NCI-H2196 (cell line): ENCODE measurements at regions not wholly inside any gene's neighbourhood (a gene's known extent, or its start where the extent isn't known, plus 50 kb on each side); places are given as distances from the start of the nearest gene placed in this dataset.
"Not testable (repeated sequence)": the region's sequence is repeated elsewhere in the genome, so short reads cannot be mapped to it uniquely, and the experiment has no call there.

Experiments used
- DNase-seq: peaks from one replicate; lab custom pipeline; 2025; ENCODE audit not compliant: unreplicated experiment; lab: John Stamatoyannopoulos, UW

DNA sequence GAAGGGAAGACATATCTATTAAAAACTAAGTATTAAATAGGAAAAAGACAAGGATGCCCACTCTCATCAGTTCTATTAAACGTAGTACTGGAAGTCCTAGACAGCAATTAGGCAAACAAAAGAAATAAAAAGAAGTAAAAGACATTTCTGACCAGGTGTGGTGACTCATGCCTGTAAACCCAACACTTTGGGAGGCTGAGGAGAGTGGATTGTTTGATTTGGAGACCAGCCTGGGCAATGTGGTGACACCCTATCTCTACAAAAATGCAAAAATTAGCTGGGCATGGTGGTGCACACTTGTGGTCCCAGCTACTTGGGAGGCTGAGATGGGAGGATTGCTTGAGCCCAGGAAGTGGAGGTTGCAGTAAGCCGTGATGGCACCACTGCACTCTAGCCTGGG is 1071.8 kb downstream of the FAT4 start:
- no peak for DNase-seq

DNA sequence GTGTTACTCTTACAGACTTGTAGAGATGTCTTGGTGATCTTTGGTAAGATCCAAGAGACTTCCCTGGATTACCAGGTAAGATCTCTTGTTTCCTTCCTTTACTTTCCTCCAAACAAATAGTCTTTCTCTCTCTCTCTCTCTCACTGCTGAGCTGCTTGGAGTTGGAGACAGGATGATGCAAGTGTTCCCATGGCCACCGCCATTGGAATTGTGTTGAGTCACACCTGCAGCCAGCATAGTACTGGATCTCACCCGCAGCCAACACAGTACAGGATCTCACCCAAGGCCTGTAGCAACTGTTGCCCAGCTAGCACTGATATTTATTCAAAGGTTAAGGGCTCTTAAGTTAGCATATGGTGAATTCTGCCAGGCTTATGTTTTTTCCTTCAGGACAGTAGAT is 1080.9 kb downstream of the FAT4 start:
- DNase-seq, result no peak

DNA sequence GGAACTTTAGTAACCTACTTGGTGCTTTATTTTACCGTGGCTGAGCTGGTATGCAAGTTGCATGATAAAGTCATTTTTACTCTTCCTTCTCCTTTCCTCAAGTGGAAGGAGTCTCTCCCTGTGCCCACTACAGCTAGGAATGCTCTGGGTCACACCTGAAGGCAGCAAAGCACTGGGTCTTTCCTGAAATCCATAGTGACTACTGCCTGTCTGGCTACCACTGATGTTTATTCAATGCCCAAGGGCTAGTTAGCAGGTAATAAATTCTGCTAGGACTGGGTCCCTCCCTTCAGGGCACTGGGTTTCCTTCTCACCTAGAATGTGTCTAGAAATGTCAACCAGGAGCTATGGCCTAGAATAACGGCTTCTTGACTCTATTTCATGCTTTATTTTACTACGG is 1081.4 kb downstream of the FAT4 start:
- DNase-seq, result no peak

GRCh38 chr4:126396703-126397102 is 1081.9 kb downstream of the FAT4 start:
- no peak for DNase-seq

DNA sequence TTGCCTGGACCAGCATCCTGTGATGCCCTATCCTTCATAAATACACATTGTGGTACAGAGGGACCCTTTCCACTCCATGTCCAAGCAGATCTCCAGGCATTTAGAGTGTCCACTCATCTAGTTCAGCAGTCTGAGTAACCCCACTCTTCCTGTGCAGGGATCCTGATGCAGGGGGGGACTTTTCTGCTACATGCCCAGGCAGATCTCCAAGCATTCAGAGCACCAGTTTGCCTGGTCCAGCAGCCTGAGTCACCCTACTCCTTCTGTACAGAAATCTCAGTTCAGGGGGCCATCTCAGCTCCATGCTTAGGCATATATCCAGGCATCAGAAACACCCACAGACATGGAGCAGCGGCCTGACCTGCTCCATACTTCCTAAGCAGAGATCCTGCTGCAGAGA is 1089.8 kb downstream of the FAT4 start:
- no peak for DNase-seq

DNA sequence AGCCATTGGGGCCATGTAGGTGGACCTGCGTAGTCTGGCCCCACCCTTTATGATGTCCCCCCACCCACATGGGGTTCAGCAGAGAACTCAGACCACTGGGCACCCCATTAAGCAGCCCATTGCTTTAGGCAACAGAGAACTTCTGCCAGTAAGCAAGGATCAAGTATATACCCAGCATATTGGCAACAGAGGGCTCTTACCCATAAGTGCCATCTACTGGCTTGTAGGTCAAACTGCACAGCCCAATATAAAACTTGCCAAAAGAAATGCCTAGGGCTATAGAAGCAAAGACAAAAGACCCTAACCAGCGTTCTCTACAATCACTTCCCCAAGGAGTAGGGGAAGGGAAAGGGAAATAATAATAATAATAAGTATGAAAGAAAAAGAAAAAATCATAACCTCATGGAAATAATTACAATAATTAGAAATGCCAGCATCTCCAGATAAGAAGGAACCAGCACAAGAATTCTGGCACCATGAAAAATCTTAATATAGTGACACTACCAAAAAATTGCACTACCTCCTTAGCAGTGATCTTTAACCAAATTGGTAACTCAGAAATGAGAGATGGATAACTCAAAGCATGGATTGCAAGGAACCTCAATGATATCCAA is 1090.7 kb downstream of the FAT4 start:
- no peak for DNase-seq

DNA sequence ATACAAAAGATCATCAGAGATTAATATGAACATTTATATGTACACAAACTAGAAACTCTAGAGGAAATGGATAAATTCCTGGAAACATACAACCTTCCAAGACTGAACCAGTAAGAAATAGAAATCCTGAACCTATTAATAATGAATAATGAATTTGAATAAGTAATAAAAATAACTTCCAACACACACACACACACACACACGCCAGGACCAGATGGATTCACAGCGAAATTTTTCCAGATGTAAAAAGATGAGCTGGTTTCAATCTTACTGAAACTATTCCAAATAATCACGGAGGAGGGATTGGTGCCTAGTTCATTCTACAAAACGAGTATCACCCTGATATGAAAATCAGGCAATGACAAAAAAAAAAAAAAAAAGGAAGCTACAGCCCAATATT is 1095.0 kb downstream of the FAT4 start:
- DNase-seq, result no peak

- DNase-seq, result no peak
These were observed 1096.3 kb downstream of the FAT4 start for GRCh38 chr4:126411047-126411446.

DNA sequence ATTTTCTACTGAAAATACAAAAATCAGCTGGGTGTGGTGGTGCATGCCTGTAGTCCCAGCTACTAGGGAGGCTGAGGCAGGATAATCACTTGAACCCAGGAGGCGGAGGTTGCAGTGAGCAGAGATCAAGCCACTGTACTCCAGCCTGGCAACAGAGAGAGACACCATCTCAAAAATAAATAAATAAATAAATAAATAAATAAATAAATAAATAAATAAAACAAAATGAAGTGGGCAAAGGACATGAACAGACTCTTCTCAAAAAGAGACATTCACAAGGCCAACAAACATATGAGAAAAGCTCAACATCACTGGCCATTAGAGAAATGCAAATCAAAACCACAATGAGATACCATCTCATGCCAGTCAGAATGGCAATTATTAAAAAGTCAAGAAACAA is 1097.6 kb downstream of the FAT4 start:
- DNase-seq, result not testable (repeated sequence)

- no peak for DNase-seq
These were observed 1100.0 kb downstream of the FAT4 start for GRCh38 chr4:126414741-126415140.

DNA sequence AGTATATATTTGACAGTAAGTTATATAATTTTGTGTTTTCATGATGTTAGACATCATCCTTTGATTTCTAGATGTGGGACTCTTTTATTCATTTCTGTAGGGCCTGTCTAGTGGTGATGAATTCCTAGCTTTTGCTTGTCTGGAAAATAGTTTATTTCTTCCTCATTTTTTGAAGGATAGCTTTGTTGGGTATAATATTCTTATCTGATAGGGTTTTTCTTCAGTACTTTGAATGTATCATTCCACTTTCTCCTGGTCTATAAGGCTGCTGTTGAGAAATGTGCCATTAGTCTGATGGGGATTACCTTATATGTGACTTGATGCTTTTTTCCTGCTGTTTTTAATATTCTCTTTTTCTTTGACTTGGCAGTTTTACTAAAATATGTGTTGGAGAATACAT is 1104.5 kb downstream of the FAT4 start:
- DNase-seq, result no peak

DNA sequence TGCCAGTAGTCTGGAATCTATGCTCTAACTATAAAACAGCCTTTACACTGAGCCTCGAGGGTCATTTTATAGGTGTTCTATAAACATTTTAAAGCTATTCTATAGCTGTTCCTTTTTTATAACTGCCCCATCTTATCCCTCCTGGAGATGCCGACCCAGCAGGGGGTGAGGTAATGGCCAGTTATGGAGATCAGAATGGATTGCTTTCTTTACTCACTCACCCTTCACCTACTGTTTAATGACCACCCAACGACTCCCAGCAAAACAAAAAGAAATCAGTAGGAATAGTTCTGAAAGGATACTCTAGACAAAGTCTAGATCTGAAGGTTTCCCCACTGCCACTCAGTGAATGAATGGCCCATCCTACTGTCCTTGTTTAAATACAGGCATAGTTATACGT is 1113.1 kb downstream of the FAT4 start:
- no peak for DNase-seq

DNA sequence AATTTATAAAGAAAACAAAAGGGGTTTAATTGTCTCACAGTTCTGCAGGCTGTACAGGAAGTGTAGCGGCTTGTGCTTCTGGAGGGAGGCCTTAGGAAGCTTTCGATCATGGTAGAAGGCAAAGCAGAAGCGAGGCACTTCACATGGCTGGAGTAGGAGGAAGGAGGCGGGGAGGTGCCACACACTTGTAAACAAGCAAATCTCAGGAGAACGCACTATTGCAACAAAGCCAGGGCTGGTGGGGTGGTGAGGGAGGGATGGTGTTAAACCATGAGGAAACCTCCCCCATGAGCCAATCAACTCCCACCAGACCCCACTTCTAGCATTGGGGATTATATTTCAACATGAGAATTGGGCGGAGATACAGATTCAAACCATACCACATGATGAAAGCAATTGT is 1116.3 kb downstream of the FAT4 start:
- no peak for DNase-seq

GRCh38 chr4:126435491-126435890 is 1120.7 kb downstream of the FAT4 start:
- no peak for DNase-seq

- DNase-seq, result no peak
These were observed 1125.5 kb downstream of the FAT4 start for GRCh38 chr4:126440297-126440696.

DNA sequence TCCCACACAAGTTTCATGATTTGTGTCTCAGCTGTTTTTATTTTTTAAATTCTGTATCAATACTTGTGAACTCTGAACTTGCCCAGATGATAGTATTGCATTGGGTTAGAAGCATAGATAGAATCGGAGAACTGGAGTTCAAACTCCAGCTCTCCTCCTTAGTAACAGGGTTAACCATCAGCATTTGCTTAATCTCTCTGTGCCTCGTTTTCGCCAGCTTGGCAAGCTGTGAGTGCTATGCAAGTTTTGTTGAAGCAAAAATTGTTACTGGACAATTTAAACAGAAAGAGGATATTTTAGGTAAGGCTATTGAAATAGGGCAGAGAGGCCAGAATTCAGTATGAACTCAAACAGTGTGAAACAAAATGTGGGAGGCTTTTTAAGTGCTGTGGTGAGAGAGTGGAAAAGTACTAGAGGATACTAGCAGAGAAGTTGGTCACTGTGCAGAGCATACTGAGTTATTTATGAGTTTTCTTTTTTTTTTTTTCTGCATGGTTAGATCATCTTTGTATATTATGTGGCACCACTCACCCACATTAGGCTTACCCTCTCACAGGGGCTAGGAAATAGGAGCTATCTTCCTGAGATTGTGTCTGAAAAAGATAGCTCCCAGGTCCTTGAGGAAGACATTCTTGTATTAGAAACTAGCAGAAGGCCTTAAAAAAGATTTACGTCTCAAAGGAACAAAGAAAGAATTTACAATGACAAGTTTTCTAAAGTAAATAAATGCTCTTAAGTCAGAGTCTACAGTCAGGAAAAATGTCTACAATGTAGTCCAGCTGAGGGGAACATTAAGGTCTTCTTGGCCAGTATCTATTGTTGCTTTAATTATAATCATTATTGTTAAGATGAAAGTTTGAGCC is 1126.6 kb downstream of the FAT4 start:
- no peak for DNase-seq

GRCh38 chr4:126445596-126445995 is 1130.8 kb downstream of the FAT4 start:
- DNase-seq, result no peak

GRCh38 chr4:126446917-126447316 is 1132.2 kb downstream of the FAT4 start:
- no peak for DNase-seq

DNA sequence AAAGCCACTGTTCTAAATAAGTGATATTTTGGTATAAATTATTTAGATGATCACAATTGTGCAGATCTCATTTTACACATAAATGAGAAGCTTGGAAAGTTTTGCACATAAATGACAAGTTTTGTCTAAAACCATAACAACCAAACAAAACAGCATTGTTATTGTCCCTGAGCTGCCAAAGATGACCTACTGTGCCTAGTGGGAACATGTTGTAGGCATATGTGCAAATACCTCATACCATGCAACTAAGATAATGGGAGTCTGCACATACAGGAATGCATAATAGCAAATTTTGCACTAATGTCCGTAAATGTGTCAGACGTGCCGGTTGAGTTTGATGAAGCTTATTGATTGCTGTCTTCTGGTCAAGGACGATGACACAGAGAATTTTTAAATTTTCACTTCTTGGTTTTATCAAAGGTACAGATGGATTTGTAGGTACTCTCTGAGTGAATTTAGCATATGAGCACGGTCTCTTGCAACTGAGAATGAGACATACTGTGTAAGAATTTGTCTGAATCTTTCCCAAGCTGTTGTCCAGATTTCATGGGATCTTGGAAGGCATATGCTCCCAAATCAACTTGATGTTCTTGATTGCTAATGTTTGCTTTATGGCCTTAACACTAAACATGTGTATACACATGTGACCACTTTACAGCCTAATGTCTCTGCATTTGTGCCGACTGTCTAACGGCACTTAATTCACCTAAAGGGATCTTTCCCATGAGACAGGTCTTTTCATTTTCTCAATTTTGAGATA is 1133.5 kb downstream of the FAT4 start:
- no peak for DNase-seq

DNA sequence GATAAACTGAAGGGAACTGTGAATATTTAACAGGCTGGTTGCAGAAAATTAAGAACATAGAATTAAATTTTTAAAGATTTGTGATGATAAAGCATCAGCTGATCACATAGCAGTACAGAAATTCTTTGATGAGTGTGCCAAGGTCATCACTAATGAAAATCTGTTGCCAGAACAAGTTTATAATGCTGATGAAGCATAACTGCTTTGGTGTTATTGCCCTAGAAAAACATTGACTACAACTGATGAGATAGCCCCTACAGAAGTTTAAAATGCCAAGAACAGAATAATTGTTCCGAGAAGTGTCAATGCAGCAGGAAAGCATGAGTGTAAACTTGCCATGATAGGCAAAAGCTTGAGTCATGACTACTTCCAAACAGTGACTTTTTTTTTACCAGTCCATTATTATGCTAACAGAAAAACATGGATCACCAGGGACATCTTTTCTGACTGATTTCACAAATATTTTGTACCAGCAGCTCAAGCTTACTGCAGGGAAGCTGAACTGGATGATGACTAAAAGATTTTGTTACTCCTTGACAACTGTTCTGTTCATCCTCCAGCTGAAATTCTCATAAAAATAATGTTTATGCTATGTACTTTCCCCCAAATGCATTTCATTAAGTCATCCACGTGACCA is 1136.6 kb downstream of the FAT4 start:
- no peak for DNase-seq

DNA sequence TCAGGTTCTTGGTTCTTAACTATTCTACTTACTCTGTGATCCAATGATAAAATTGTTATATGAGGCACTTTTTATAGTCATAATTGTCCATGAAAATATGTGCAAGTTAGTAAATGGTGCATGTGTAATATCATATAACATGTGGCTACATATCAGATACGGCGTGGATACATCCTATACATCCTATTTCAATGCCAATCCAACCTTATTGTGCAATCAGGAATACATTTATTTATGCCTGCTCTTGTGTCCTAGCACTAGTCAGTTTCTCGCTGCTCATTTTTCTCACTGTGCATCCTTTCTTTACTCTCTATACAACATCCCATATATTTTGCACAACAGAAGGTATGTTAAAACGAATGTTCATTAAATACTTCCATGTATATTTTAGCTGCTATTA is 1141.1 kb downstream of the FAT4 start:
- DNase-seq, result no peak

GRCh38 chr4:126458993-126459392 is 1144.2 kb downstream of the FAT4 start:
- no peak for DNase-seq
